T-helper 17 cell (primary cell): ENCODE measurements at regions not wholly inside any gene's neighbourhood (a gene's known extent, or its start where the extent isn't known, plus 50 kb on each side); places are given as distances from the start of the nearest gene placed in this dataset.
"Not testable (repeated sequence)": the region's sequence is repeated elsewhere in the genome, so short reads cannot be mapped to it uniquely, and the experiment has no call there.

Experiments
- ATAC-seq: fragments of 150-1000 bp; cut with Tn5 transposase; 2 replicates; pipeline ENCODE4 v1.10.0; 2021; ENCODE audit warnings: mild to moderate bottlenecking, moderate library complexity
- DNase-seq, 3 donors: peaks; one replicate each; pipeline versions ENCODE4 v3.0.0 to v3.0.0-alpha.2; 2020 to 2021
- H3K9me3 ChIP-seq: one replicate; pipeline ENCODE4 v1.7.0; 2013; ENCODE audit warnings: low read length, mild to moderate bottlenecking; ENCODE audit not compliant: control insufficient read depth, poor library complexity, severe bottlenecking
- H3K27ac Mint-ChIP-seq: one replicate; pipeline ENCODE4 v1.8.0; 2022; ENCODE audit warnings: mild to moderate bottlenecking, moderate library complexity, mixed read lengths
- H3K27me3 Mint-ChIP-seq: one replicate; pipeline ENCODE4 v1.8.0; 2022; ENCODE audit warnings: mixed read lengths
- H3K36me3 Mint-ChIP-seq: one replicate; pipeline ENCODE4 v1.8.0; 2022; ENCODE audit warnings: low read depth, mixed read lengths
- H3K4me1 Mint-ChIP-seq: one replicate; pipeline ENCODE4 v1.8.0; 2022; ENCODE audit warnings: mild to moderate bottlenecking, mixed read lengths
- H3K4me3 Mint-ChIP-seq: one replicate; pipeline ENCODE4 v1.8.0; 2022; ENCODE audit warnings: mild to moderate bottlenecking, moderate library complexity, mixed read lengths

DNA sequence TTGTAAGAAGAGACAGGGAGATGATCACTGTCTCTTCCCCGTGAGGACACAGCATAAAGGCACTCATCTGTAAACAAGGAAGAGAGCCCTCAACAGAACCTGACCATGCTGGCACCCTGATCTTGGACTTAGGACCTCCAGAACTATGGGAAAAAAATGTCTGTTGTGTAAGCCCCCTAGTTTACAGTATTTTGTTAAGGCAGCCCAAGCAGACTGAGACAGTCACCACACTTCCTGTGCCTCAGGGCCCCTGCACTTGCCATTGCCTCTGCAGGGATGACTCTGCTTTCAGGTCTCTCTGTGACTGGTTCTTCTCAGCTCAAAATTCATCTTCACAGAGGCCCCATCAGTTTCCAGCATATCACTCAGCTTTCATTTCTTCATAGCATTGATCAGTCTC, 372.1 kb downstream of the TLE1 start:
- Mint-ChIP-seq H3K4me3 (no peak overlapping the region), H3K27me3 (no peaks in the 10 kb centered on the region), H3K27ac (no peak overlapping the region), H3K36me3 (no peaks in the 10 kb centered on the region), H3K4me1 (no peaks in the 10 kb centered on the region)
- ATAC-seq (no peak), DNase-seq (no peak)
- H3K9me3 ChIP-seq = no peaks in the 10 kb centered on the region

- H3K9me3 ChIP-seq = no peaks in the 10 kb centered on the region
- DNase-seq (no peak), ATAC-seq (no peak)
- H3K4me1 Mint-ChIP-seq = no peaks in the 10 kb centered on the region
- no peaks in the 10 kb centered on the region for H3K36me3 Mint-ChIP-seq
- H3K27me3 Mint-ChIP-seq = no peaks in the 10 kb centered on the region
- no peak overlapping the region for H3K4me3 Mint-ChIP-seq
- no peak overlapping the region for H3K27ac Mint-ChIP-seq
These were observed 374.9 kb downstream of the TLE1 start for GRCh38 chr9:81314490-81314889.

DNA sequence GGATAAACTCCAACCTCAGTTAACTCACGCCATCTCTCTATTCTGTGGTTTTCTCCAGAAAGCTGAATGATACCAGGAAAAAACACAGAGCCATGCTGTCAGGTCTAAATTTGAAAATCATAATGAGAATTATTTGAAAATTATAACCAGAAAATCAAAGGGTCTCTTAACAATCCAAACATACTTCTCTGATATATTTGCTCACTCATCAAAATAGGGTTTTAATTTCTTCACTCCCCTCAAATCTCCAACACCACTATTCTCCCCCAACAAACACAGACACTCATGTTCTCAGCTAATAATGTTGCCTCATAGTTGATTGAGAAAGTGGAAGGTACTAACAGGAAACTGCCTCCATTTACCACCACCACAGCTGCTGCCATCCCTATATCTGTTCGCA, 375.5 kb downstream of the TLE1 start:
- Mint-ChIP-seq H3K4me3 (no peak overlapping the region), H3K27me3 (no peaks in the 10 kb centered on the region), H3K4me1 (no peaks in the 10 kb centered on the region), H3K27ac (no peak overlapping the region), H3K36me3 (no peaks in the 10 kb centered on the region)
- no peak for ATAC-seq
- no peak for DNase-seq
- H3K9me3 ChIP-seq = no peaks in the 10 kb centered on the region

DNA sequence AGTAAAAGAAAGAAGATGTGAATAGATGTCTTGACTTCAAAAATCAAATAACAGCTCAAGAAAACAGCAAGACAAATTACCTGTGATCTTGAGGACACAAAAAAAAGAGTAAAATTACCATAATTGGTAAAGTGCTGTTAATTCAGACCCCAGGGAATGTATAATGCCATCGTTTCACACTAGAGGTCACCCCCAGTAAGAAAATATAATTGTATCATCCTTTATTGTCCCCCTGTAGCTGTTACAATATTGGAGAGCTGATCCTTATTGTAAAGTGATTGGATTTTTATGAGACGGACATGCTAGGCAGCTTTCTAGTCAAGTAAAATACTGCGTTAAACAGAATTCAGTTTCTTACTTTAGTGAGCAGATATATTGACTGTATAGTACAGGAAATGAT, 377.0 kb downstream of the TLE1 start:
- ATAC-seq = no peak
- H3K4me3 Mint-ChIP-seq = no peak overlapping the region
- no peaks in the 10 kb centered on the region for H3K36me3 Mint-ChIP-seq
- no peaks in the 10 kb centered on the region for H3K4me1 Mint-ChIP-seq
- H3K27ac Mint-ChIP-seq = no peak overlapping the region
- H3K9me3 ChIP-seq = no peaks in the 10 kb centered on the region
- DNase-seq = no peak
- H3K27me3 Mint-ChIP-seq = no peaks in the 10 kb centered on the region

DNA sequence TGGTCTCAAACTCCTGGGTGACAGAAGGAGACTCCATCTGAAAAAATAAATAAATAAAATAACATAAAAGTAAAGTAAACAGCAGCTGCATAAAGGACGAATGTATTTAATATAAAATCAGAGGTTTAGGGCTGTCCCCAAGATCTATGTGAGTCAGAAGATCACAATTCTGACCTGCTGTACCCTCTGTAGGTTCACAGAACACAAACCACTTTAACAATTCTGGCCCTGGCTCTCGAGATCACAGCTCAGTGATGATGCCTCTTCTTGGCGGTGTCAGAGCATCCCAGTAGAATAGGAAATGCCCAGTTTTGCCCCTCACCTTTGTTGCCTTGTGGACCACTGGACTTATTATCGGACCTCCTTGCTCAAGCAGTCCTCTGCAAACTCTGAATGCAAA, 380.9 kb downstream of the TLE1 start:
- DNase-seq (no peak), ATAC-seq (no peak)
- Mint-ChIP-seq H3K4me3 (no peak overlapping the region), H3K36me3 (no peaks in the 10 kb centered on the region), H3K4me1 (no peaks in the 10 kb centered on the region), H3K27me3 (no peaks in the 10 kb centered on the region), H3K27ac (no peak overlapping the region)
- no peaks in the 10 kb centered on the region for H3K9me3 ChIP-seq

GRCh38 chr9:81307791-81308190, 381.6 kb downstream of the TLE1 start:
- H3K36me3 Mint-ChIP-seq, H3K4me3 Mint-ChIP-seq, H3K4me1 Mint-ChIP-seq, DNase-seq, ATAC-seq, H3K27ac Mint-ChIP-seq, H3K9me3 ChIP-seq, H3K27me3 Mint-ChIP-seq: not testable (repeated sequence)

GRCh38 chr9:81305561-81306182, 383.7 kb downstream of the TLE1 start:
- Mint-ChIP-seq H3K27ac (no peak overlapping the region), H3K36me3 (no peaks in the 10 kb centered on the region), H3K4me1 (no peaks in the 10 kb centered on the region), H3K27me3 (no peaks in the 10 kb centered on the region), H3K4me3 (no peak overlapping the region)
- no peak for ATAC-seq
- DNase-seq = no peak
- no peaks in the 10 kb centered on the region for H3K9me3 ChIP-seq

- Mint-ChIP-seq H3K27ac (no peak overlapping the region), H3K4me3 (no peak overlapping the region), H3K27me3 (no peaks in the 10 kb centered on the region), H3K36me3 (no peaks in the 10 kb centered on the region), H3K4me1 (no peaks in the 10 kb centered on the region)
- H3K9me3 ChIP-seq = no peaks in the 10 kb centered on the region
- DNase-seq = no peak
- ATAC-seq = no peak
These were observed 385.7 kb downstream of the TLE1 start for GRCh38 chr9:81303658-81304057.

DNA sequence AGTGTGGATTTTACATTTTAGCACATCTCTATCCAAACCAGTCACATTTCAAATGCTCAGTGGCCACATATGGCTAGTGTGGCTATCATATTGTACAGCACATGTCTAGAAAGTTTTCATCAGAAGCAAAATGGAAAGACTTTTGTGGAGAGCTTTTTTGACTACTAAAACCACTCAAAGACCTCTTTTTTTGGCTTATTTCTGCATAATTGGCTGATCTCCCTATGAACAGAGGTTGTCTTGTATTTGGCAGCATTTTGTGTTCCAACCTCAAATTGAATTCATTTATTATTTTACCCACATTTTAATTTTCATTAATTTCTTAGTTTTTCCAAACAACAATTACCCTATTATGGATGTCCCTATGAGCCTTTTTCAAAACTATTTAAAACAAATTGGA, 395.7 kb downstream of the TLE1 start:
- ATAC-seq (no peak), DNase-seq (no peak)
- Mint-ChIP-seq H3K4me3 (no peak overlapping the region), H3K36me3 (no peaks in the 10 kb centered on the region), H3K27me3 (no peaks in the 10 kb centered on the region), H3K27ac (no peak overlapping the region), H3K4me1 (no peaks in the 10 kb centered on the region)
- no peaks in the 10 kb centered on the region for H3K9me3 ChIP-seq

- ATAC-seq (no peak), DNase-seq (no peak)
- Mint-ChIP-seq H3K4me1 (no peaks in the 10 kb centered on the region), H3K27ac (no peak overlapping the region), H3K36me3 (no peaks in the 10 kb centered on the region), H3K4me3 (no peak overlapping the region), H3K27me3 (no peaks in the 10 kb centered on the region)
- no peaks in the 10 kb centered on the region for H3K9me3 ChIP-seq
These were observed 397.1 kb downstream of the TLE1 start for GRCh38 chr9:81292056-81292805.

- no peak for ATAC-seq
- no peaks in the 10 kb centered on the region for H3K36me3 Mint-ChIP-seq
- H3K4me3 Mint-ChIP-seq = no peak overlapping the region
- H3K27ac Mint-ChIP-seq = no peak overlapping the region
- no peaks in the 10 kb centered on the region for H3K4me1 Mint-ChIP-seq
- DNase-seq = no peak
- no peaks in the 10 kb centered on the region for H3K9me3 ChIP-seq
- H3K27me3 Mint-ChIP-seq = no peaks in the 10 kb centered on the region
These were observed 399.7 kb downstream of the TLE1 start for GRCh38 chr9:81289622-81290021.

DNA sequence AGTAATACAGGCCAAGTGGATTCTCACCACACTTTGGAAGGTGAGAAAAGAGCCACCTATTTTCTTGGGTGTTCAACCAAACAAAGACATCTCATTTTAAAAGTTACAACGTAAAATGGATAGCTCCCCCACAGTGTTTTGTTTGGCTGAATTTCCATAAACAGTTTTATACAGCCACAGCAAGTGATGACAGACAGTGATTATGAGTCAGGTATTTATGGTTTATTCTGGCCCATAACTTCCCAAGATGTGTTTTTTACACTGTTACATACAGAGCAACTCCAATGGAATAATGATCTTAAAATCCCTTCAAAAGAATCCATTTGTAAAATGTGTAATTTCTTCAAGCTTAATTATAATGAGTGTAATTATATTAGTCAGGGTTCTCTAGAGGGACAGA, 421.3 kb downstream of the TLE1 start:
- no peak overlapping the region for H3K27ac Mint-ChIP-seq
- H3K9me3 ChIP-seq = no peaks in the 10 kb centered on the region
- ATAC-seq (no peak), DNase-seq (no peak)
- no peaks in the 10 kb centered on the region for H3K4me1 Mint-ChIP-seq
- H3K27me3 Mint-ChIP-seq = no peaks in the 10 kb centered on the region
- H3K4me3 Mint-ChIP-seq = no peak overlapping the region
- H3K36me3 Mint-ChIP-seq = no peaks in the 10 kb centered on the region

DNA sequence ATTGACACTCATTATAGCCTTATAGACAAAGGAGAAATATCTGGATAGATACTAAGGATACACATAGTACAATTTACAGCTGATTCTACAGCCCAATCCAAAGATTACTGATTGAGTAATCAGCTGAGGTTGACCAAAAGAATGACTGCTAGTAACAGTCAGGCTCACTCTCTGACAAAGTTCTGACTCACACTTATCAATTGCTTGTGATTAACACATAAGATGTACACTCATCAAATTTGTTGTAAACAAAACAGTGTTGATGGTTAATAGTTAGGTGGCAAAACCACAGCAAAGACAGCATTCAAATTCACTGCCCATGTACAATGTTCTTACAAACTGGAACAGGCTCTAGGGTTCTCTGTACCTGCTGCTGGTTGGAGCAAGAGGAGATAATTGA, 422.7 kb downstream of the TLE1 start:
- DNase-seq (no peak), ATAC-seq (no peak)
- no peaks in the 10 kb centered on the region for H3K9me3 ChIP-seq
- Mint-ChIP-seq H3K27me3 (no peaks in the 10 kb centered on the region), H3K36me3 (no peaks in the 10 kb centered on the region), H3K27ac (no peak overlapping the region), H3K4me1 (no peaks in the 10 kb centered on the region), H3K4me3 (no peak overlapping the region)

GRCh38 chr9:81266086-81266485, 423.3 kb downstream of the TLE1 start:
- no peak for ATAC-seq
- H3K36me3 Mint-ChIP-seq = no peaks in the 10 kb centered on the region
- no peak for DNase-seq
- H3K9me3 ChIP-seq = no peaks in the 10 kb centered on the region
- H3K4me3 Mint-ChIP-seq = no peak overlapping the region
- H3K4me1 Mint-ChIP-seq = no peaks in the 10 kb centered on the region
- no peak overlapping the region for H3K27ac Mint-ChIP-seq
- no peaks in the 10 kb centered on the region for H3K27me3 Mint-ChIP-seq
